Gastroesophageal sphincter (tissue), 3 donors: ENCODE measurements at regions not wholly inside any gene's neighbourhood (a gene's known extent, or its start where the extent isn't known, plus 50 kb on each side); places are given as distances from the start of the nearest gene placed in this dataset.

Experiments
- CTCF ChIP-seq, 4 experiments: fragments of 200-600 bp in 2 of 4; fragments of 450-650 bp in 2 of 4; sonication (generic) in 1 of 4; IDR thresholded peaks; one replicate each; pipeline ENCODE4 v1.5.1; 2017 to 2019; ENCODE audit warnings: antibody characterized with exemption in 4 of 4, mild to moderate bottlenecking in 2 of 4, moderate library complexity in 2 of 4
- POLR2A ChIP-seq, 2 donors: fragments of 450-650 bp; IDR thresholded peaks; one replicate each; pipeline ENCODE4 v1.6.1; 2017; ENCODE audit warnings: antibody characterized with exemption in 2 of 2, mild to moderate bottlenecking in 2 of 2, moderate library complexity in 1 of 2

GRCh38 chr6:91149246-91149955 is 562.5 kb upstream of the MAP3K7 start:
- TF ChIP-seq POLR2A (IDR thresholded peaks at IDR 0.05) (no peak), CTCF (IDR thresholded peaks at IDR 0.05) (no peak)
